Activated CD4-positive, alpha-beta T cell treated with anti-CD3 and anti-CD28 coated beads for 36 hours (primary cell): ENCODE measurements at regions not wholly inside any gene's neighbourhood (a gene's known extent, or its start where the extent isn't known, plus 50 kb on each side); places are given as distances from the start of the nearest gene placed in this dataset.

Experiments used
- ATAC-seq: fragments of 200-7000 bp; cut with Tn5 transposase; one replicate; pipeline ENCODE4 v1.10.0; 2021; ENCODE audit warnings: mild to moderate bottlenecking, moderate library complexity
- CTCF ChIA-PET: fragments of 350-600 bp; sonication (Branson Sonifier 250); formaldehyde crosslinking; loops from one replicate; lab custom pipeline; 2021; ENCODE audit warnings: antibody characterized with exemption; lab: Charles Lee
- POLR2A ChIA-PET: fragments of 350-600 bp; sonication (Branson Sonifier 250); formaldehyde crosslinking; loops from one replicate; lab custom pipeline; 2021; ENCODE audit warnings: antibody characterized with exemption, inconsistent platforms; lab: Charles Lee
- DNase-seq: peaks from one replicate; pipeline ENCODE4 v3.0.0-alpha.2; 2020
- H3K27ac Mint-ChIP-seq: one replicate; pipeline ENCODE4 v1.8.0; 2021; ENCODE audit warnings: mixed read lengths
- H3K27me3 Mint-ChIP-seq: one replicate; pipeline ENCODE4 v1.8.0; 2021; ENCODE audit warnings: mixed read lengths
- H3K36me3 Mint-ChIP-seq: one replicate; pipeline ENCODE4 v1.8.0; 2021; ENCODE audit warnings: low read depth, mixed read lengths
- H3K4me1 Mint-ChIP-seq: one replicate; pipeline ENCODE4 v1.8.0; 2021; ENCODE audit warnings: mixed read lengths
- H3K4me3 Mint-ChIP-seq: one replicate; pipeline ENCODE4 v1.8.0; 2021; ENCODE audit warnings: mild to moderate bottlenecking, moderate library complexity, mixed read lengths
- H3K9me3 Mint-ChIP-seq: one replicate; pipeline ENCODE4 v1.8.0; 2021; ENCODE audit warnings: low read depth, mixed read lengths
- intact Hi-C, 2 experiments: fragments of 100-400 bp; cut with DNase I in 1 of 2; cut with micrococcal nuclease in 1 of 2; formaldehyde crosslinking; loops; one replicate each; pipeline versions ENCODE4 v1.14.2 to v1.15.1; 2022 to 2024; cut with DNase I, micrococcal nuclease

- Mint-ChIP-seq H3K27me3 (no peaks in the 10 kb centered on the region), H3K4me3 (no peak overlapping the region), H3K9me3 (peaks cover 4% of the 10 kb centered on the region), H3K4me1 (no peaks in the 10 kb centered on the region), H3K36me3 (no peaks in the 10 kb centered on the region), H3K27ac (no peak overlapping the region)
- ChIA-PET POLR2A (no interaction called here), CTCF (interaction anchor here (1.1 kb wide), 1 partner anchor 10 kb away, joined by 3 read pairs; no protein-coding TSS in a partner anchor)
- ATAC-seq (no peak), DNase-seq (no peak)
- intact Hi-C loops, result no loop called here
Observed at GRCh38 chr6:93731306-93731705, 311.9 kb upstream of the EPHA7 start.

GRCh38 chr6:93728150-93728549 is 308.8 kb upstream of the EPHA7 start:
- intact Hi-C loops, result no loop called here
- Mint-ChIP-seq H3K4me3 (no peak overlapping the region), H3K4me1 (no peaks in the 10 kb centered on the region), H3K27me3 (no peaks in the 10 kb centered on the region), H3K9me3 (peaks cover 5% of the 10 kb centered on the region), H3K27ac (no peak overlapping the region), H3K36me3 (no peaks in the 10 kb centered on the region)
- ATAC-seq (no peak), DNase-seq (no peak)
- ChIA-PET POLR2A (no interaction called here), CTCF (no interaction called here)

GRCh38 chr6:93727447-93727846 is 308.1 kb upstream of the EPHA7 start:
- H3K9me3 Mint-ChIP-seq, result peaks cover 5% of the 10 kb centered on the region
- CTCF ChIA-PET, result no interaction called here

GRCh38 chr6:93721386-93722048 is 302.2 kb upstream of the EPHA7 start:
- H3K4me3 Mint-ChIP-seq, result no peak overlapping the region
- H3K4me1 Mint-ChIP-seq, result no peaks in the 10 kb centered on the region
- ChIA-PET POLR2A (no interaction called here), CTCF (interaction anchor here (0.6 to 0.9 kb wide), 2 partner anchors 9 to 336 kb away, joined by 3 to 4 read pairs; no protein-coding TSS in a partner anchor)
- intact Hi-C loops, result no loop called here
- ATAC-seq (no peak), DNase-seq (no peak)
- H3K27me3 Mint-ChIP-seq, result no peaks in the 10 kb centered on the region
- no peaks in the 10 kb centered on the region for H3K36me3 Mint-ChIP-seq
- peaks cover 6% of the 10 kb centered on the region for H3K9me3 Mint-ChIP-seq
- H3K27ac Mint-ChIP-seq, result no peak overlapping the region

More at GRCh38 chr6:93727447-93727846, 308.1 kb upstream of the EPHA7 start:
- no peak for ATAC-seq
- DNase-seq, result no peak
- Mint-ChIP-seq H3K27me3 (no peaks in the 10 kb centered on the region), H3K36me3 (no peaks in the 10 kb centered on the region), H3K4me1 (no peaks in the 10 kb centered on the region), H3K4me3 (no peak overlapping the region), H3K27ac (no peak overlapping the region)
- intact Hi-C loops, result no loop called here
- POLR2A ChIA-PET, result no interaction called here

- intact Hi-C loops, result no loop called here
- Mint-ChIP-seq H3K9me3 (peaks cover 14% of the 10 kb centered on the region), H3K4me1 (no peaks in the 10 kb centered on the region), H3K36me3 (no peaks in the 10 kb centered on the region), H3K4me3 (no peak overlapping the region), H3K27me3 (no peaks in the 10 kb centered on the region), H3K27ac (no peak overlapping the region)
- CTCF ChIA-PET, result no interaction called here
- ATAC-seq, result no peak
- POLR2A ChIA-PET, result no interaction called here
- no peak for DNase-seq
Observed at GRCh38 chr6:93713974-93714373, 294.6 kb upstream of the EPHA7 start.

- Mint-ChIP-seq H3K36me3 (no peaks in the 10 kb centered on the region), H3K27ac (no peak overlapping the region), H3K4me3 (no peak overlapping the region), H3K27me3 (no peaks in the 10 kb centered on the region), H3K9me3 (peaks cover 14% of the 10 kb centered on the region), H3K4me1 (no peaks in the 10 kb centered on the region)
- no peak for ATAC-seq
- no peak for DNase-seq
- POLR2A ChIA-PET, result no interaction called here
- intact Hi-C loops, result no loop called here
- CTCF ChIA-PET, result no interaction called here
Observed at GRCh38 chr6:93703431-93703830, 284.1 kb upstream of the EPHA7 start.

GRCh38 chr6:93701526-93701925 is 282.2 kb upstream of the EPHA7 start:
- Mint-ChIP-seq H3K27ac (no peak overlapping the region), H3K36me3 (no peaks in the 10 kb centered on the region), H3K9me3 (peaks cover 3% of the 10 kb centered on the region), H3K4me3 (no peak overlapping the region), H3K4me1 (no peaks in the 10 kb centered on the region), H3K27me3 (no peaks in the 10 kb centered on the region)
- ATAC-seq (no peak), DNase-seq (no peak)
- POLR2A ChIA-PET, result no interaction called here
- CTCF ChIA-PET, result no interaction called here
- intact Hi-C loops, result no loop called here

GRCh38 chr6:93685494-93685893 is 266.1 kb upstream of the EPHA7 start:
- Mint-ChIP-seq H3K27ac (no peak overlapping the region), H3K9me3 (peaks cover 5% of the 10 kb centered on the region), H3K4me1 (no peaks in the 10 kb centered on the region), H3K36me3 (no peaks in the 10 kb centered on the region), H3K27me3 (no peaks in the 10 kb centered on the region), H3K4me3 (no peak overlapping the region)
- intact Hi-C loops, result loop anchor here in 1 of 2 experiments (10.0 kb wide), 1 partner anchor 1211 kb away; no protein-coding TSS in a partner anchor
- ChIA-PET CTCF (no interaction called here), POLR2A (no interaction called here)
- ATAC-seq (no peak), DNase-seq (no peak)

- no peak for ATAC-seq
- H3K4me3 Mint-ChIP-seq, result no peak overlapping the region
- no peak for DNase-seq
- peaks cover 5% of the 10 kb centered on the region for H3K9me3 Mint-ChIP-seq
- no peak overlapping the region for H3K27ac Mint-ChIP-seq
- no peaks in the 10 kb centered on the region for H3K27me3 Mint-ChIP-seq
- no peaks in the 10 kb centered on the region for H3K4me1 Mint-ChIP-seq
- H3K36me3 Mint-ChIP-seq, result no peaks in the 10 kb centered on the region
- intact Hi-C loops, result loop anchor here in 1 of 2 experiments (10.0 kb wide), 1 partner anchor 1210 kb away; no protein-coding TSS in a partner anchor
- POLR2A ChIA-PET, result no interaction called here
- CTCF ChIA-PET, result no interaction called here
Observed at GRCh38 chr6:93684339-93684738, 265.0 kb upstream of the EPHA7 start.

GRCh38 chr6:93679836-93680235 is 260.5 kb upstream of the EPHA7 start:
- POLR2A ChIA-PET, result no interaction called here
- intact Hi-C loops, result loop anchor here in 1 of 2 experiments (10.0 kb wide), 1 partner anchor 1205 kb away; no protein-coding TSS in a partner anchor
- Mint-ChIP-seq H3K36me3 (no peaks in the 10 kb centered on the region), H3K9me3 (peaks cover 5% of the 10 kb centered on the region), H3K27me3 (no peaks in the 10 kb centered on the region), H3K4me1 (no peaks in the 10 kb centered on the region), H3K4me3 (no peak overlapping the region), H3K27ac (no peak overlapping the region)
- DNase-seq, result no peak
- CTCF ChIA-PET, result no interaction called here
- no peak for ATAC-seq

- ATAC-seq (no peak), DNase-seq (no peak)
- peaks cover 3% of the 10 kb centered on the region for H3K9me3 Mint-ChIP-seq
- no peaks in the 10 kb centered on the region for H3K27me3 Mint-ChIP-seq
- H3K4me3 Mint-ChIP-seq, result no peak overlapping the region
- intact Hi-C loops, result no loop called here
- H3K4me1 Mint-ChIP-seq, result no peaks in the 10 kb centered on the region
- no peaks in the 10 kb centered on the region for H3K36me3 Mint-ChIP-seq
- CTCF ChIA-PET, result no interaction called here
- no peak overlapping the region for H3K27ac Mint-ChIP-seq
- POLR2A ChIA-PET, result no interaction called here
Observed at GRCh38 chr6:93678841-93679454, 259.6 kb upstream of the EPHA7 start.

GRCh38 chr6:93677264-93677965 is 258.1 kb upstream of the EPHA7 start:
- no peaks in the 10 kb centered on the region for H3K36me3 Mint-ChIP-seq
- H3K27me3 Mint-ChIP-seq, result no peaks in the 10 kb centered on the region
- DNase-seq, result no peak
- intact Hi-C loops, result no loop called here
- POLR2A ChIA-PET, result no interaction called here
- CTCF ChIA-PET, result no interaction called here
- peaks cover 1% of the 10 kb centered on the region for H3K9me3 Mint-ChIP-seq
- H3K27ac Mint-ChIP-seq, result no peak overlapping the region
- no peak for ATAC-seq
- H3K4me3 Mint-ChIP-seq, result no peak overlapping the region
- H3K4me1 Mint-ChIP-seq, result no peaks in the 10 kb centered on the region
